ENCODE measurements at regions not wholly inside any gene's neighbourhood (a gene's known extent, or its start where the extent isn't known, plus 50 kb on each side); places are given as distances from the start of the nearest gene placed in this dataset.
"Not testable (repeated sequence)": the region's sequence is repeated elsewhere in the genome, so short reads cannot be mapped to it uniquely, and the experiment has no call there.

DNA sequence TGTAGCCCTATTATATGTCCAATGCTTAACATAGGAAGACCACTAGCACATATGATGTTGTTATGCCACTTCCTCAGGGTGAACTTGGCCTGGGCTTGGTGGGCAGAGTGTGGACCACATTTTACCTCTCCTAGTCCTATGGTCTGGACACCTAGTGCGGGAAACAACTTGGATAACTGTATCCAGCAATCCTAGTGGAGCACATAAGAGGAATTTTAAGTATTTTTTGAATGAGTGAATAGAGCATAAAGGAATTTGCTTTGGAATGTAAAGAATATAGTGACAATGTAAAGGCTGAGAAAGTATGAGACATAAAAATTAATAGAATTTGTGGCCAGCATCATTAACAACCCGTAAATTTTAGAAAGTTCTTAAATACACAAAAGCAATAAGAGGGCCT, 528.9 kb downstream of the IGSF11 start:
- no peak for DNase-seq

DNA sequence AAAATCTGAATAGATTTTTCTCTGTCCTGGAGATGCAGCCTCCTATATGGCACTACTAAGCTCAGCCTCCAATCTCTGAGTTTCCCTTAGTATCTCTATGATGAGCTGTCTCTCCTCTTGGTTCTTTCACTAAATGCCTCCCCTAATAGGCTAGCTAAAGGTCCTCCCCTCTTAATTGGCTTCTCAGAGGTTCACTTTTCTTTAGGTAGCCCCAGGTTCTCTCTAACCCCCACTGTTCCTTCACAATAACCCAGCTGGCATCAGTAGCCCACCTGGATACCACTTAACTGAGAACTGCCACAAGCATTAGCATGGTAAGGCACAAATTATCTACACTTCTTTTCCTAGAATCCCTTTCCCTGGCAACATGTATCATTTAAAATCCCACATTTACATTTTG, 523.2 kb downstream of the IGSF11 start:
- DNase-seq = no peak

DNA sequence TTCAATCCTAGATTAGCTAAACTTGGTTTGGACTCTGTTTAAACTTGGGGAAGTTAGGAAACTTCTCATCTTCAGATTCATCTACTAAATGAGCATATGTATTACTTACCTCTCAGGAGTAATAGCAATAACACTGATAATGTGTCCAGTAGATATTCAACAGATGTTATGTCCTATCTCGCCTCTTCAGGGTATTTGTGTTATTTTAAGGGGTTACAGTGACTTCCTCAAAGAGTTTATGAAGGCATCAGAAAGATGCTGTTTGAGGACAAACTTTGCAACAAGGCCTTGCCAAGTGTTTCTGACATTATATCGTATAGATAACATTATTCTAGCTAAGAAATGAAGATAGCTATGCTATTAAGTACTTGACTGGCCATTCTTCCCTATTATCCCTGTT, 522.3 kb downstream of the IGSF11 start:
- DNase-seq = no peak

DNA sequence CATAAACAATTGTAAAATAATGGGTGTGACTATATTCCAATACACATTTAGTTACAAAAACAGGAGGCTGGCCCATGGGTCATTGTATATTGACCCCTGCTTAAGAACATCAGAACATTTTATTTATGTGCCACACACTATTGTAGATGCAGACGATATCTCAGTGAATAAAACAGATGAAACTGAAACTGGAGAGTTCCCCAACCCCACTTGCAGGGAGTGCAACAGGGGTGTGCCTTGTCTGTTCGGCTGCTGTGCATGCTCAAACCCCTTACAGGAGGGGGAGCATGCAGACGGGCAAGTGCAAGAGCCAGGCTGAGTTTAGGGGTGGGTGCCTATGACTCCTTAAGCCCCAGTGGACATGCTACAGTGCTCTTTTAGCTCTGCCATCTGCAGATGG, 509.6 kb downstream of the IGSF11 start:
- no peak for DNase-seq

DNA sequence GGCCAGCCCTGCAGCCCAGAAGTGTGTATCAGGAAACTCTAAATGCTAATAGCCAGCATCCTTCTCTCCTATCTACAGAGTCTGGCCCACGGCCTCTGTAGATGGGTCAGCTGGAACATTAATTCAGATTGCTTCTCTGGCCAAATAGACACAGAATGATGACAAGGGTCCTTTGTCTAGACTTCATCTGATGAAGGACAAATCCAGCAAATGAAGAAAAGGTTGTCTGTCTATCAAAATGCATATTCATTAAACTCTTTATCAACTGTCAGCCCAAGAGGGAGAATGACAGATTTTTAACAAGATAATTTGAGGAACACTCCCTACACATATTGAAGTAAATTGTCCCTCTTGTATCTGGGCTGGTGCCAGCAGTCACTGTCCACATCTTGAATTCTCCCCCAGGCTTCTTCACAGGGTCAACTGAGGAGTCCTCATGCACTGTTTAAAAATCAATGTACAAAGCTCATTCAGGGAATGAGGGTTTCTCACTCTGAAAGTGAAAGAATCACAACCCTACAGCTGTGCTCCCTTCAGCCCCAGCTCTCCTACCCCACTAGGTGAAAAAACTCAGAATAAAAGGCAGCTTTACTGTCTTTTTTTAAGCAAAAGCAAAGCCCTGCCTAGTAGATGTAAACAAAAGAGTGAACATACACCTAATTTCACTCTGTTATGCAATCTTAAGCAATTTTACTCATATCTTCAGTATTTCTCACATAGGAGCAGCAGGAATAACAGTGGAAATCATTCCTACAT, 507.7 kb downstream of the IGSF11 start:
- no peak for DNase-seq

DNA sequence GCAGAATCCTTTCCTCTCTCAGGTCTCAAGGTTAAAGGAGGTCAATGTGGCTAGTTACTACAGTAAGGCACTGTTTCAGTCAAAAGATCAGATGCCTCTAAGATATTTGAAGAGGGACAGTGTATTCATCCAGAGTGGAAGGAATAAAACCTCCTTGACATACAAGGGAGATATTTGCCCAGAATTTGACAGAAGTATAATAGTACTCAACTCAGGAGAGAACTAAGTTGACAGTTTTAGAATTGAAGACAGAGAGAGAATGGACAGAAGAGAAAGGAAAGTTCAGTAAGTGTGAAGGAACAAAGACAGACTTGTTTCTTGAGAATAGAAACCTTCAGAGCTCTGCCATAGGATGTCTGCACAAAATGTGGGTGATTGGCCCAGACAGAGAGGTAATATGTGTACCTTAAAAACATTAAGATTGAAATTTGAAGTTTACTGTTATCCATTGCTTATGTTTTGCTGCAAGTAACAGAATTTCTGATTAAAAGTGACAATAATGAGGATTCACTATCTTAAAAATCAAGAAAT, 507.1 kb downstream of the IGSF11 start:
- no peak for DNase-seq

DNA sequence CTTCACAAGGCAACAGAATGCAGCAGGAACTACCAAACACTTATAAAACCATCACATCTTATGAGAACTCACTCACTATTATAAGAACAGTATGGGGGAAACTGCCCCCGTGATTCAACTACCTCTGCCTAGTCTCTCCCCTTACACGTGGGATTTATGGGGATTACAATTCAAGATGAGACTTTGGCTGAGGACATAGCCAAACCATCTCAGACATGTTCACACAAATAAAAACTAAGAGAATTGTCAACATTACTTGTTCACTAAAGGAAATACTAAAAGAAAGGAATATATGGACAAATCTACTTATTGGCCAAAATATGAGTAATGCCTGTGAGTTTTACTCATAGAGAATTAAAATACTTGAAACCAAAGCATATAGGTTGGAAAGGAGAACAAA, 505.1 kb downstream of the IGSF11 start:
- DNase-seq = no peak

DNA sequence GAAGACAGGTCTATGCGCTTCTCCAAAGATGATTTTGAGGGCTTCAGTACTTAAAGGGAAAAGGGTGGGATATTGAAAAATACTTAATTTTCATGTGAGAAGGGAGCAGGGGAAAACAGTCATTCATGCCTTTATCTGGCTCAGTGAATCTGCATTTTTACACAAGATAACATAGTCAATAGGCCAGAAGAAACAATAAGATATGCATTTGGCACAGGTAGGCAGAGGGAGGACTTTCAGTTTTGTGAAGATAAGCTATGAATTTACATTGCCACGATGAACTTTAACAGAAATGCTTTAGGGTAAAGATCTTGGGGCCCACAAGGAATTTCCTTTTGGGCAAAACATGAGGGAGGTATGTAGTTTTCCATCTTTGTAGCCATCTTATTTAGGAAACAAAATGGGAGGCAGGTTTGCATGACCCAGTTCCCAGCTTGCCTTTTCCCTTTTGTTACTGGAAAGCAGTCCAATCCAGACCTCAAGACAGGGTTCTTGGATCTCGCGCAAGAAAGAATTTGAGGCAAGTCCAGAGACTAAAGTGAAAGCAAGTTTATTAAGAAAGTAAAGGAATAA, 504.2 kb downstream of the IGSF11 start:
- DNase-seq = no peak

DNA sequence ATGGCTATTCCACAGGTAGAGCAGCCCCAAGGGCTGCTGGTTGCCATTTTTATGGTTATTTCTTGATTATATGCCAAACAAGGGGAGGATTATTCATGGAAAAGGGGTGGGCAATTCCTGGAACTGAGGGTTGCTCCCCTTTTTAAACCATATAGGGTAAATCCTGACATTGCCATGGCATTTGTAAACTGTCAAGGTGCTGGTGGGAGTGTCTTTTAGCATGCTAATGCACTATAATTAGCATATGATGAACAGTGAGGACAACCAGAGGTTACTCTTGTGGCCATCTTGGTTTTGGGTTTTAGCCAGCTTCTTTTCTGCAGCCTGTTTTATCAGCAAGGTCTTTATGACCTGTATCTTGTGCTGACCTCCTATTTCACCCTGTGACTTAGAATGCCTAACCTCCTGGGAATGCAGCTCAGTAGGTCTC, 503.7 kb downstream of the IGSF11 start:
- DNase-seq = not testable (repeated sequence)

DNA sequence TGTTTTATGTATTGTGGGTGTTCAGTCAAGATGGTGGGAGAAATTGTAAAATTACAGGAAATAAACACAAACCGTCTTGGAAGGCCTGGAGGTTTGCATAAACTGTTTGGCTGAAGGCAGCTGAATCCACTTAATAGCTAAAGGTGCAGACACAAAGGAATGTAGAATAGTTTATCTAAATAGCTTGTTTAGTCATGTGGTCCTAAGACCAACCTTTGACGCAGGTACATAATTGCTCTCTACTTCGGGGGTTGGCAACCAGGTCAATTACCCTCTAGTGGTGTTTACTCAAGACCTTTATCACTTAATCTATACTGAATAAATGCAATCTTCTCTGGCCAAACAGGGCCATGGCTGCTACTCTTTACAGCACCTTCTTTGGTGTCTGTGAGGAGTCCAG, 502.8 kb downstream of the IGSF11 start:
- DNase-seq = no peak

DNA sequence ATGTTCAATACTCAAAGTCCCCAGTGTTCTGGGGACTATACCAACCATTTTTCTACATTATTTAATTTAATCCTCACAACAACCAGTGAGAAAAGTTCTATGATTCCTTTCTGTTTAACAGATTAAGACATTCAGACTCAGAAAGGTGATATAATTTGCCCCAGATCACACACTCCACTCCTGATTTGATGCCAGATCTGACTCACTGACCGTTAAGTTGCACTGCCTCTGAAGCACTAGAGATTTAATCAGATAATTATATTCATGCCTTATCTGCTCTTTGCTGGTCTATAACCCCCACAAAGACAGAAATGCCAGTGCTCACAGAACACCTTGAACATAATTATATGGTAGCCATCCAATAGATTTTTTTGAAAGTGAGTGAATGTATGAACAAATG, 501.0 kb downstream of the IGSF11 start:
- DNase-seq = no peak

DNA sequence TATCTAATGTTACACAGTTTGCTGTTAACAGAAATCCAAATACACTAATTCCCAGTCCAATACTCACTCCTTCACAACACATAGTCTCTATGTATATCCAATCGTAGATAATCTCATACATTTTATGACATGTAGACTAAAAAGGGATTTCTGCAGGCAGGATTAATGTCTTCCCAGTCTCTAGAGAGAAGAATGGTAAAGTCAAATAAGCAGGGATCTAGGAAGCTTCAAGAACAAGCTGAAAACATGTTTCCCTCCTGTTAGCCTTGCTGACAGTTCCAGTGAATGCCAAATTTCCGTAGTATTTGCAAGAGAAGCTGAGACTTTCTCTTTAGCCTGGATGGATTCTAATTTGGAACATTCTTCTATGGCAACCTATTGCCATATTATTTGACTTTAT, 500.1 kb downstream of the IGSF11 start:
- no peak for DNase-seq

DNA sequence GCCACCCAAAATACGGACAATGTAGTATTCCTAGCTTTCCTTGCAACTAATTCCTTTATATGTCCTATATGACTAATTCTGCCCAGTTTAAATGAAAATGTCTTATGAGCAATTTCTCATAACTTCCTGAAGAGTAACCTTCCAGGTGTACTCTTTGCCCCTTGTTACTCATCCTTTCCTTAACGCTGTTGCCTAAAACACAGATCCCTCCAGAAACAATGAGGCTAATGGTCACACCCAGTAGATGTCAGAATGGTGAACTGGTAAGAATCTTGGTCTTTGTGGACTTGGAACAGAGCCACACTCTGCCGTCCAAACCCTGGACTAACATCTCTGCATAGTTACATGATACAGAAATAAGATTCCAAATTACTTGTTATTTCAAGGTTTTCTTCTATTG, 497.9 kb downstream of the IGSF11 start:
- no peak for DNase-seq

DNA sequence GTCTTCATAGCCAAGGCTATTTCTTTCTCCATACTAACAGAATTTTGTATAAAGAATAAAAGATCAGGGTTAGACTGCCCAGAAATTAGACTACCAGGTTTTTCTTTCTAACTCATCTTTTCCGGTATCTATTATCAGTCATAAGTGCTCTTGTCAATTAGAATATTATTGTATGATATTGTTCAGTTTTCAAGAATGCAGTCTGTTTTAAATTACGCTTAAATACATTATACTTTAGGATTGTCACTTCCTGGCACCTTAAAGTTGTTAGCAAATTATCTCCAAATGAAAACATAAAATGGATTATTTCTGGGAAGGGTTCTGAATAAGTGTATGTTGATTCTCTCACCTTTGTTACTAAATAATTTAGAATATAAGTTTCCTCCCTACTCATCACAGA, 497.2 kb downstream of the IGSF11 start:
- DNase-seq = no peak

DNA sequence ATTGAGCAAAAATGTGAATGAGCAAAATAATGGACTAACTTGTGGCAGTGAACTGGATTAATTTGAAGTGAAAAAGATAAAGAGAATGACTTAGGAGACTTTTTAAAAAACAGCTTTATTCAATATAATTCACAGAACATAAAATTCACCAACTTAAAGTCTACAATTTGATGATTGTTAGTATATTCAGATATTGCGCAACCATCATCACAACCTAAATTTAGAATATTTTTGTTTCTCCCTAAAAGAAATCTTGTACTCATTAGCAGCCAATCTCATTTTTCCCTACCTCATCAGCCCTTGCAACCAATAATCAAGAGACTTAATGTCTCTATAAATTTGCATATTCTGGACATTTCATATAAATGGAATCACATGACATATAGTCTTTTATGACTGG, 496.5 kb downstream of the IGSF11 start:
- DNase-seq = no peak

DNA sequence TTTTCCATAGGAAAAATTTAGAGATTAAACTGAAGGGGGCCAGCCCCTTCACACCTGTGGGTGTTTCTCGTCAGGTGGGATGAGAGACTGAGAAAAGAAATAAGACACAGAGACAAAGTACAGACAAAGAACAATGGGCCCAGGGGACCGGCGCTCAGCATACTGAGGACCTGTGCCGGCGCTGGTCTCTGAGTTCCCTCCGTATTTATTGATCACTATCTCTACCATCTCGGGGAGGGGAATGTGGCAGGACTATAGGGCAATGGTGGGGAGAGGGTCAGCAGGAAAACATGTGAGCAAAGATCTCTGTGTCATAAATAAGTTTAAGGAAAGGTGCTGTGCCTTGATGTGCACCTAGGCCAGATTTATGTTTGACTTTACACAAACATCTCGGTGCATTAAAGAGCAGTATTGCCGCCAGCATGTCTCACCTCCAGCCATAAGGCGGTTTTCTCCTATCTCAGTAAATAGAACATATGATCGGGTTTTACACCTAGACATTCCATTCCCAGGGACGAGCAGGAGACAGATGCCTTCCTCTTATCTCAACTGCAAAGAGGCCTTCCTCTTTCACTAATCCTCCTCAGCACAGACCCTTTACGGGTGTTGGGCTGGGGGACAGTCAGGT, 494.7 kb downstream of the IGSF11 start:
- DNase-seq = not testable (repeated sequence)

DNA sequence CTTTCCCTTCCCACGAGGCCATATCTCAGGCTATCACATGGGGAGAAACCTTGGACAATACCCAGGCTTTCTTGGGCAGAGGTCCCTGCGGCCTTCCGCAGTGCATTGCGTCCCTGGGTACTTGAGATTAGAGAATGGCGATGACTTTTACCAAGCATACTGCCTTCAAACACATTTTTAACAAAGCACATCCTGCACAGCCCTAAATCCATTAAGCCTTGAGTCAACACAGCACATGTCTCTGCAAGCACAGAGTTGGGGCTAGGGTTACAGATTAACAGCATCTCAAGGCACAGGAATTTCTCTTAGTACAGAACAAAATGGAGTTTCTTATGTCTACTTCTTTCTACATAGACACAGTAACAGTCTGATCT, 494.2 kb downstream of the IGSF11 start:
- not testable (repeated sequence) for DNase-seq

DNA sequence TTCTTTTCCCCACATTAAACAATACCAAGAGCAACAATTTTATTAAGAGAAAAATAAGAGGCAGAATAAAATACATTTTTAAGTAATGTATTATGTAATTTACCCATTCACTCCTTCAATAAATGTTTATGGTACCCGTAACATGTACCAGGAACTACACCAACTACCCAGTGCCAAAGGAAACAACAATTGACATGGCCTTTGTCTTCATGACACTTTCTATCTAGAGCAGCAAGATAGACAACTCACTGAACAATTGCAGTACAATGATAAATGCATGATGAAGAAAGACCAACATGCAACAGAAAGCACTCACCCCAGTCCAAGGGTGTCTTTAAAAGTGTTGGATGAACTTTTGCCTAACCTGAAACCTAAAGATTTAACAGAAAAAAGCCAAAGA, 493.8 kb downstream of the IGSF11 start:
- no peak for DNase-seq

DNA sequence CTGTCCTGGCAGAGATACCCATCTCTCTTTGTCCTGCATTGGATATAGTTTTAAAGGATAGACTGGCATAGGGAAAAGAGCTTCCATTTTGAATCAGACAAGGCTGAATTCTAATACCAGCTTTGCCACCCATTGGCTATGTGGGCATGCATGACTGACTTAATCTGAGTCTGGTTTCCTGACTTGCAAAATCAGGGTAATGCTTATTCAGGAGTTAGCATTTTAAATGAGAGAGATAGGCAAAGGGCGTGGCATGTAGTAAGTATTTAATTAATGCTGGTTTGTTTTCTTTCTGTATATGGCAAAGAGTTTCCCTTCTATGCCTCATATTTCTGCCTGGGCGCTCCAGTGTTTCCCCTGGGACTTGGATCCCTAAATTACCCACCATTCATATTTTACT, 492.9 kb downstream of the IGSF11 start:
- DNase-seq = no peak

DNA sequence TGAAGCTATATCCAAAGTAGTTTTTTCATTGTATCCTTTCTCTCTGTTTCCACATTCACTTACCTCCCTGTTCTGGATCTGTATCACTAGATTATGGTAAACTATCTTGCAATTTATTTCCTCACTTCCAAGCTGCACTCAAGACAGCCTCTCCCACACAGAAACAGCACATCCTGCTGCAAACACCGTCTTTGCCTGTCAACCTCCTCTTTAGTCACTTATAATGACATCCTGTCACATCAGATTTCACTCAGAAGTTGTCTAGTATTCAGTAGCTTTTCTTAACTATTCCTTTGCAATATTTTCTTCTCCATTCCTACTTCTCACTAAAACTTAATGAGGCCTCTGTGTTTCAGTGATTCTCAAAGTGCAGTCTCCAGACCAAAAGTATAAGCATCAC, 490.8 kb downstream of the IGSF11 start:
- no peak for DNase-seq

DNA sequence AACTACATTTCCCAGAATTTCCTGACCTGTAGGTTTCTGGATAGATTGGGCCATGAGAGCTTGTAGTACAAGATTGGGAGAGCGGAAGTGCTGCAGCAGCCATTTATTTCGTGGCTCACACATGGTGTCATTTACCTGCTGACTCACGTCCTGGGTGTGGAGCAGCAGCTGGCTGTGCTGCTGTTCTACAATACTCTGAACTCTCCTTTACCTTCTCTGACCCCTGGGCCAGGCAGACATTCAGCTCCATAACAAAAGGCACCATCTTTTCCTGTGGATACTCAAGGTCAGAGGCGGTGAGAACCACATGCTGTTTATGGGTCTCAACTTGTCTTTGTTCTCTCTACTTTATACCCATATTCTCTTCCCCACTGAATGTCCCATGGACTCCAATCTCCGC, 490.2 kb downstream of the IGSF11 start:
- no peak for DNase-seq

DNA sequence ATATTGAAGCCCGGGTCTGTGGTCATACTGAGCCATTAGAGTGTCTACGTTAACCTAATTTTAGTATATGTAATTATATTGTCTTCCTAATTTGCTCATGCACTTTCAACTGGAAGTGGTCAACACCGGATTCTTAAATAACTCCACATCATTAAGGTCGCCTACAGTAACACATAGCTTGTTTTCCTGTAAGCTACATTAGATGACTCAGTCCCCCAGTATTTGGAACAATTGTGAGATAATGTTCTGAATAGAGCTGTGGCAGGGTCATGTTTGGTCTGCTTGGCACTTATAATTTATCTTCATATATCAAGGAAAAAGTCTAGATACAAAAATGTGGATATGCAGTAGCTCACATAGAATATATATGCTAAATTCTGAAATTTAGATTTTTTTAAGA, 486.2 kb downstream of the IGSF11 start:
- no peak for DNase-seq

DNA sequence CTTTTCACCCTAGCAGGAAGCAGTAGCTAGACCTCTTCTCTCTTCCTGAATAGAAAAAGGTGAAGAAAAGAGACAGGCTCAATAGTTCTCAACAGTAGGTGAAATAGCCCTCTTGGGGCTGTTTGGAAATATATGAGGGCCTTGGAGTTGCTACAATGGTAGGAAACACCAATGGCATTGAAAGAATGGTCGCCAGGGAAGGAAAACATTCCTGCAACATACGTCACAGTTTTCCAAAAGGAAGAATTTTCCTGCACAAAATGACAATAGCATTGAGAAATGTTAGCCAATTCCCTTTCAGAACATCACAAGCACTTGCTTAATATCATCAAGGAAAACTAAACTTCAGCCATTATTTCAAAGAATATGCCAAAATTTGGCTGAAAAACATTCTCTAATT, 484.5 kb downstream of the IGSF11 start:
- DNase-seq = no peak

DNA sequence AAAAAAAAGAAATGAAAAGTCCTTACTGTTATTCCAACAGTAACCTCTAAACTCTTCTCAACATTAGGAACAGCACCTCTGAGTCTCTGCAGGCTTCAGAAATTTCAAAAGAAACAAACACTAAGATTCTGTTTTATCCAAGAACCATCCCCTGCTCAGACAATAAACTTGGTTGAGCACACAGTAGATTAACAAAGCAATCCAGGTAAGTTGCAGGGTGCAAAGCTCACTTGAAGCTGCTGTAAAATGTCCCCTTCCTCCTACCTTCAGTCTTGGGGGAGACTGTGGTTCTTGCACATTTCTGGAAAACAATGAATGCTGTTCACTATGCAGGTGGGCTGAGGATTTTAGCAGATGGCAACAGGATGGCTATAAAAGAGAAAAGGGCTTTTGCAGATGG, 484.1 kb downstream of the IGSF11 start:
- no peak for DNase-seq
